ENCODE measurements at regions not wholly inside any gene's neighbourhood (a gene's known extent, or its start where the extent isn't known, plus 50 kb on each side); places are given as distances from the start of the nearest gene placed in this dataset.
"Not testable (repeated sequence)": the region's sequence is repeated elsewhere in the genome, so short reads cannot be mapped to it uniquely, and the experiment has no call there.

GRCh38 chr7:76684737-76685136 lies 57.7 kb upstream of the POMZP3 start:
- H2AFZ ChIP-seq (ENCODE audit: low read depth, low read length); H3K9me1 ChIP-seq (replicated peaks; ENCODE audit: control insufficient read depth, extremely low read depth, insufficient read depth, low read length); dilution Hi-C loops (cut with MboI; ENCODE audit: extremely low pct_ligation_motif_present, low sequenced_read_pairs); FAIRE-seq; BruUV-seq (replicated peaks); intact Hi-C loops (cut with micrococcal nuclease); POLR2A ChIA-PET; H3K4me2 ChIP-seq (ENCODE audit: insufficient read depth, low read length); H3K36me3 ChIP-seq (ENCODE audit: control insufficient read depth in 2 of 2, extremely low read depth in 1 of 2, insufficient read depth in 2 of 2, low read length in 2 of 2); H3K79me2 ChIP-seq (ENCODE audit: control insufficient read depth, insufficient read depth, low read length); H3K4me3 ChIP-seq (replicated peaks in 1 of 3; ENCODE audit: insufficient read depth in 1 of 3, low read depth in 1 of 3, low read length in 3 of 3); H3K9me3 ChIP-seq (replicated peaks; ENCODE audit: control insufficient read depth, insufficient read depth, low read length); H3K9ac ChIP-seq (replicated peaks; ENCODE audit: extremely low read depth, insufficient read depth, low read length); H3K27me3 ChIP-seq (ENCODE audit: control insufficient read depth in 2 of 2, insufficient read depth in 2 of 2, low read length in 2 of 2); H3K27ac ChIP-seq (ENCODE audit: insufficient read depth, low read depth, low read length); H4K20me1 ChIP-seq (replicated peaks; ENCODE audit: control insufficient read depth, extremely low read depth, insufficient read depth, low read length); CTCF ChIA-PET; H3K4me1 ChIP-seq (ENCODE audit: control insufficient read depth, extremely low read depth, insufficient read depth, low read length); DNase-seq (ENCODE audit: low read depth, low spot score): not testable (repeated sequence)

DNA sequence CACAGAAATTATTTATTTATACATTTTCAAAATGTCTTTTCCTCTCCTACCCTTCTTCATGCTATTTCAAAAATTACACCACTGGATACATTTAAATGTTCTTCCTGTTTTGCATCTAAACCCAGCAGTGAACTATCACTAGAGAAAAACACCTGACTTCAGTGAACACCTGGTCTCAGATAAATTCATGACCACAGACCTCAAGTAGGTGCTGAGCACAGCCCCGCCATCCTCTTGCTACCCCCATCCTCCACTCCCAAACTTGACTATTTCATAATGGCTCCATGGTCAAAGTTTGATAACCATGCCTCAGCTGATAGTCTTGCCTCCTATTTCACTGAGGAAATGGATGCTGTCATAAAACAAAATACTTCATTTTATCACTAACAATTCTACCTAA lies 56.6 kb upstream of the POMZP3 start:
- H3K36me3 ChIP-seq (ENCODE audit: control insufficient read depth in 2 of 2, extremely low read depth in 1 of 2, insufficient read depth in 2 of 2, low read length in 2 of 2); H3K27ac ChIP-seq (ENCODE audit: insufficient read depth, low read depth, low read length); H4K20me1 ChIP-seq (replicated peaks; ENCODE audit: control insufficient read depth, extremely low read depth, insufficient read depth, low read length); DNase-seq (ENCODE audit: low read depth, low spot score); H3K9me3 ChIP-seq (replicated peaks; ENCODE audit: control insufficient read depth, insufficient read depth, low read length); H3K9ac ChIP-seq (replicated peaks; ENCODE audit: extremely low read depth, insufficient read depth, low read length); H2AFZ ChIP-seq (ENCODE audit: low read depth, low read length); intact Hi-C loops (cut with micrococcal nuclease); CTCF ChIA-PET; H3K4me1 ChIP-seq (ENCODE audit: control insufficient read depth, extremely low read depth, insufficient read depth, low read length); POLR2A ChIA-PET; H3K27me3 ChIP-seq (ENCODE audit: control insufficient read depth in 2 of 2, insufficient read depth in 2 of 2, low read length in 2 of 2); H3K79me2 ChIP-seq (ENCODE audit: control insufficient read depth, insufficient read depth, low read length); H3K4me2 ChIP-seq (ENCODE audit: insufficient read depth, low read length); H3K9me1 ChIP-seq (replicated peaks; ENCODE audit: control insufficient read depth, extremely low read depth, insufficient read depth, low read length); BruUV-seq (replicated peaks); FAIRE-seq; H3K4me3 ChIP-seq (replicated peaks in 1 of 3; ENCODE audit: insufficient read depth in 1 of 3, low read depth in 1 of 3, low read length in 3 of 3); dilution Hi-C loops (cut with MboI; ENCODE audit: extremely low pct_ligation_motif_present, low sequenced_read_pairs): not testable (repeated sequence)

GRCh38 chr7:76681810-76682209 lies 54.7 kb upstream of the POMZP3 start:
- H3K27ac ChIP-seq (ENCODE audit: insufficient read depth, low read depth, low read length); DNase-seq (ENCODE audit: low read depth, low spot score); H3K9me1 ChIP-seq (replicated peaks; ENCODE audit: control insufficient read depth, extremely low read depth, insufficient read depth, low read length); H3K36me3 ChIP-seq (ENCODE audit: control insufficient read depth in 2 of 2, extremely low read depth in 1 of 2, insufficient read depth in 2 of 2, low read length in 2 of 2); FAIRE-seq; H3K9ac ChIP-seq (replicated peaks; ENCODE audit: extremely low read depth, insufficient read depth, low read length); BruUV-seq (replicated peaks); H3K27me3 ChIP-seq (ENCODE audit: control insufficient read depth in 2 of 2, insufficient read depth in 2 of 2, low read length in 2 of 2); H3K4me3 ChIP-seq (replicated peaks in 1 of 3; ENCODE audit: insufficient read depth in 1 of 3, low read depth in 1 of 3, low read length in 3 of 3); H3K4me1 ChIP-seq (ENCODE audit: control insufficient read depth, extremely low read depth, insufficient read depth, low read length); dilution Hi-C loops (cut with MboI; ENCODE audit: extremely low pct_ligation_motif_present, low sequenced_read_pairs); intact Hi-C loops (cut with micrococcal nuclease); POLR2A ChIA-PET; CTCF ChIA-PET; H3K9me3 ChIP-seq (replicated peaks; ENCODE audit: control insufficient read depth, insufficient read depth, low read length); H3K79me2 ChIP-seq (ENCODE audit: control insufficient read depth, insufficient read depth, low read length); H4K20me1 ChIP-seq (replicated peaks; ENCODE audit: control insufficient read depth, extremely low read depth, insufficient read depth, low read length); H3K4me2 ChIP-seq (ENCODE audit: insufficient read depth, low read length); H2AFZ ChIP-seq (ENCODE audit: low read depth, low read length): not testable (repeated sequence)

DNA sequence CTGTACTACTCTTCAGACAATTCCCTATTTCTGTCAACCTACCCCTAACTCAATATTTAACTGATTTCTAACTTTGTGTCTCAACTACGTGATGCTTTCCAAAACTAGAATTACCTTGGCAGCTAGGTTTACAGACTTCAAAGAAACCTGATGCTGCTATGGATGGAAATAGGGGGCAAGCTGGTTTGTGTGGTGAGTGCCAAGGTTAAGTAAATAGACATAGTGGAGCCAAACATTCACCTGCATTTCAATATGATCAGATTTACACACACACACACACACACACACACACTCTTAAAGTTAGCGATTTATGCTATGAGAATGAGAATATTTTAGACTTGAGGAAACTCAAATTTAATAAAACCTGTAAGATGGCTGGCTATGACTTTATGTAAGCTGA lies 52.1 kb upstream of the POMZP3 start:
- H4K20me1 ChIP-seq (replicated peaks; ENCODE audit: control insufficient read depth, extremely low read depth, insufficient read depth, low read length); DNase-seq (ENCODE audit: low read depth, low spot score); CTCF ChIA-PET; H3K9me3 ChIP-seq (replicated peaks; ENCODE audit: control insufficient read depth, insufficient read depth, low read length); POLR2A ChIA-PET; FAIRE-seq; H3K4me3 ChIP-seq (replicated peaks in 1 of 3; ENCODE audit: insufficient read depth in 1 of 3, low read depth in 1 of 3, low read length in 3 of 3); H3K9me1 ChIP-seq (replicated peaks; ENCODE audit: control insufficient read depth, extremely low read depth, insufficient read depth, low read length); H3K4me1 ChIP-seq (ENCODE audit: control insufficient read depth, extremely low read depth, insufficient read depth, low read length); H3K79me2 ChIP-seq (ENCODE audit: control insufficient read depth, insufficient read depth, low read length); H3K4me2 ChIP-seq (ENCODE audit: insufficient read depth, low read length); H3K9ac ChIP-seq (replicated peaks; ENCODE audit: extremely low read depth, insufficient read depth, low read length); intact Hi-C loops (cut with micrococcal nuclease); H3K27me3 ChIP-seq (ENCODE audit: control insufficient read depth in 2 of 2, insufficient read depth in 2 of 2, low read length in 2 of 2); H2AFZ ChIP-seq (ENCODE audit: low read depth, low read length); H3K36me3 ChIP-seq (ENCODE audit: control insufficient read depth in 2 of 2, extremely low read depth in 1 of 2, insufficient read depth in 2 of 2, low read length in 2 of 2); dilution Hi-C loops (cut with MboI; ENCODE audit: extremely low pct_ligation_motif_present, low sequenced_read_pairs); BruUV-seq (replicated peaks); H3K27ac ChIP-seq (ENCODE audit: insufficient read depth, low read depth, low read length): not testable (repeated sequence)

Data from endothelial cell of umbilical vein (primary cell).